OCI-LY3 (cell line): ENCODE measurements at regions not wholly inside any gene's neighbourhood (a gene's known extent, or its start where the extent isn't known, plus 50 kb on each side); places are given as distances from the start of the nearest gene placed in this dataset.

Source experiments
- CTCF ChIP-seq: fragments of 200-600, 300-600 bp; sonication (generic); IDR thresholded peaks from 2 replicates; pipeline ENCODE4 v1.5.1; 2014; ENCODE audit warnings: antibody characterized with exemption, low read length, low read depth
- EZH2phosphoT487 ChIP-seq: fragments of 200-600 bp; shearing (Covaris generic); IDR thresholded peaks from 2 replicates; pipeline ENCODE4 v1.6.1; 2018; ENCODE audit warnings: antibody characterized with exemption, mixed run types, low read depth

GRCh38 chr2:237201461-237202287, 116.0 kb downstream of the COPS8 start:
- no peak for TF ChIP-seq CTCF
- no peak for TF ChIP-seq EZH2phosphoT487
